GM19463 (cell line): ENCODE measurements at regions not wholly inside any gene's neighbourhood (a gene's known extent, or its start where the extent isn't known, plus 50 kb on each side); places are given as distances from the start of the nearest gene placed in this dataset.

Source experiments
- ATAC-seq: cut with Tn5 transposase; IDR thresholded peaks from one replicate; pipeline ENCODE4 v1.9.1; 2021; ENCODE audit warnings: mild to moderate bottlenecking, moderate library complexity; ENCODE audit not compliant: unreplicated experiment

DNA sequence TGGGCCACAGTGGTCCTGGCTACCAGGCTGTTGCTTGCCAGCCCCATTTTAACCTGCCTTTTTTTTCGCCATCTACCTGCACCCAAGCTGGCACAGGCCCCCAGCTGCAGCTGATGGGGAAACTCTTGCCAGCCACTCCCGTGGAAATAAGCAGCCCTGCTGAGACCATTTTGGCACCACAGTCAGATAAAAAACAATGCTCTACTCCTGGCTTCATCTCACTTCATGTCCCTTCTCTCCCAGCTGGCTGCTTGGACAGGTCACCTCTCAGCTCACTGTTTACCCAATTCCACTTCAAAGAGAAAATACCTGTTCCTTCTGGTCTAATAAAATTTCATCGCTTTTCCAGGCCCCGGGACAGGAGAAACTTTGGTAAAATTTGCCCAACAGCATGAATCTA is 322.6 kb upstream of the SLC30A5 start:
- ATAC-seq: no peak

DNA sequence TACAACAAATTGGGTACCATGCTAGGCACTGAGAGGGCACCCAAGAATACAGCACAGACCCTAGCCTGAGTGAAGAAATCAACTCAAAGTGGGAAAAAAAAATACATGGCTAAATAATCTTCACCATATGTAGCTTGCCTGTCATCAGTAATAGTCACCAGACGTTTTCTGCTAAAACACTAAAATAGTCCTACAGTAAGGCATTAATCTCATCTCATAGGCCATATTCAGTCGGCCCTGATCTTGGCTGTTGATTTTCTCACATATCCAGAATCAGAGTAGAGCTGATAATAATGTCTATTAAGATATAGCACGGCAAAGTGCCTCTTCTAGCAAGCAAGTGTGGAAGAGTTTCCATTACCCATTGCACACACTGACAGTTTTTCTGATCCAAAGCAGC is 322.1 kb upstream of the SLC30A5 start:
- ATAC-seq: no peak

DNA sequence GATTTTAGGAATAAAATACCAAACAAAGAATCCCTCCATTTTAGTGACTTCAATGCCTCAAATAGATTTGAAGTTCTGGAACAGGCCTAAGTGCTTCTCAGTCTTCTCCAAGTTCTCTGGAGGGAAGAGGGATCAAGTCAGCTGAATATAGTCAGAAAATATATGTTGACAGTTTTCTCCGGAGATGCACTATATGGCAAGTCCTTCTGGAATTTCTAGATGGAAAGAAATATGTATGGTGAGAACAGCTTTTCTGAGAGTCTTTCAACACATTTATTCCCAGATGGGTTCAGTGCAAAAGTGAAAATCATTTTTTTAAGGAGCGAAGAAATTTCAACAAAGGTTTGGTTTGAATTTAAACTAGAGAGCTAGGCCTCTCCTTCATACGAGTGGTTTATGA is 317.4 kb upstream of the SLC30A5 start:
- no peak for ATAC-seq

DNA sequence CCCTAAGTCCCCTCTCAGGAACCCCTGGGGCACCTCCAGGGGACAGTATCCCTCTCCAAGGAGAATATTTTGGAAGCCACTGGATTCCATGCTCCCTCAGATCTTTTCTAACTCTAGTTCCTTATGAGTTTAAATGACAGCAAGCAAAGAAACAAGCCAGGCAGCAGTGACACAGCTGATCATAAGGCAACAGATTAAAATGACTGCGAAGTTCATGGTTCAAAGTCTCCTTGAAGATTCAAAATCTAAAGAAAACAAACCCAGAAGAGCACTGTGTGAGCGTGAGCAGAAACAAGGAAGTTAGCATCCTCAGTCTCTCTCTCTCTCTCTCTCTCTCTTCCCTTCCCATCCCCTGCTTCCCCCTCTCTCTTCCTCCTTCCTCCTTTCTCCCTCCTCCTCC is 316.7 kb upstream of the SLC30A5 start:
- no peak for ATAC-seq

DNA sequence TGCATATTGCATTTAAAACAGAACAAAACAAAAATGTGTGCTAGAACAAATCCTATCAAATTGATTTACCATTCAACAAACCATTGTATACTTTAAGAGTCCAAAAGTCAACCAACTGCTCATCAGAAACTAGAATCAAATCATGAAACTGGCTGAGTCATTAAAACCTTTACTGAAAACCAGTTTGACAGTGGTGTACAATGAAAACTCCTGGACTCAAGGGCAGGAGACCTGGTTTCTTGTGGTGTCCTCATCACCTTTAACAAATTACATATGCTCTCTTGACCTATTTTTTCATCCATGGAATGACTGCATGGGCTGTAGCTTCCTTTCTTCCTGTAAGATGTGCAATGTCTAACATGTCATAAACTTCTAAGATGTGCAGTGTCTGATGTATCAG is 315.3 kb upstream of the SLC30A5 start:
- peak; percentile 48 for ATAC-seq

DNA sequence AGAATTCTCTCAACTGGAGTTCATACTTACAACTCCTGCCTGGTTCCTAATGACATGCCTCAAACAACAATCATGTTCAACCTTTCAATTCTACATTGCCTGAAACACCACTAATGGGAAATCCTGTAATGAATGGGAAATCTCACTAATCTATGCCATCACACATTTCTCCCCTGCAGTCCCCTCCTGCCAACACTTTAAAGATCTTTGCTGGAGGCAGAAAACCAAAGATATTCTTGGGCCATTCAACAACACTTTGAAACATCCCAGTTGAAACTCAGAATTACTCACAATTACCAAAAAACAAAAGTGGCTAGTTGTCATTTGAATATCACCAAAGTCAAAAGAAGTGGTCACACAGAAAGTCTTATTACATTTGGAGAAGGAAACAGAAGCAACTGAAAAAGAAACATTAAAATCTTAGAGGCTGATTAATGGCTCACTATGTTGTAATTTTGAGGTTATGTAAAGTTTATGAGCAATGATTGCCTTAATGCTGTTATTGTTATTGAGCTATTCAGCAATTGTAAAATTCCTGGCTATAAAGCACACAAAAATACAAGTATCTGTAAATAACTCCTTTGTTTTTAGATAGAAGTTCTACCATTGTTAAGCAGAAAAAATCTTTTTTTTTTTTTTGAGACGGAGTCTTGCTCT is 313.4 kb upstream of the SLC30A5 start:
- ATAC-seq: no peak

DNA sequence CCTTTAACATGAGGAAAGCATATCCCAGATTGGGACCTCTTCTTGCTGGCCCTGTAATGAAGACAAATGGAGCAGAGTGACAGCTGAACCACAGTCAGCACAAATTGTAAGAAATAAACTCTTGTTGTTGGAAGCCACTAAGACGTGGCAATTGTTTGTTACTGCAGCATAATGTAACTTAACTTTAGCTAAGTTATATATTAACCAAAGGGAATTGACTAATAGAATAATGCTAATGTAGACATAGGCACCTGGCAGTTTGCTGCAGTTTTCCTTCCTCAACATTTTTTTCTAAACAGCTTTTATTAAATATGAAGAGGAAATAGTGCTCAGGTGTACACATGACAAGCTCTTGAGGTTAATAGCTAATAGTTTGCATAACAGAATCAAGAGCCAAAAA is 300.7 kb upstream of the SLC30A5 start:
- no peak for ATAC-seq

DNA sequence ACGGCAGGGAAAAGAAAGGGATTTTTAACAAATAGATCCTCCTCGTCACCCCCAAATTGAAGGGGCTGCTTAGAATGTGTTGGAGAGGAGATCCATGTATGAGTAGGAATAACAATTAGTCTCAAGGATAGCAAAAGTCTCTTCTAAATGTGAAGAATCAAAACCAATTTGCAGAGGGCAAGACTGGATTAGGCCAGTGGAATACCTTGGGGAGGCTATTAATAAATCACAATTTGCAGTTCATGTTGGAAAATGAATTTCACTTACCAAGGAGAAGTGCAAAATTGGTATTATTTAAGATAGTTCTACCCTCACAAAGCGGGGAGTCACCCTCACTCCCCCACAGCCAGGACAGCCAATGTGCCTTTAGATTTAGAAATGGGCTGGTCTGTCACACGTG is 299.8 kb upstream of the SLC30A5 start:
- no peak for ATAC-seq

DNA sequence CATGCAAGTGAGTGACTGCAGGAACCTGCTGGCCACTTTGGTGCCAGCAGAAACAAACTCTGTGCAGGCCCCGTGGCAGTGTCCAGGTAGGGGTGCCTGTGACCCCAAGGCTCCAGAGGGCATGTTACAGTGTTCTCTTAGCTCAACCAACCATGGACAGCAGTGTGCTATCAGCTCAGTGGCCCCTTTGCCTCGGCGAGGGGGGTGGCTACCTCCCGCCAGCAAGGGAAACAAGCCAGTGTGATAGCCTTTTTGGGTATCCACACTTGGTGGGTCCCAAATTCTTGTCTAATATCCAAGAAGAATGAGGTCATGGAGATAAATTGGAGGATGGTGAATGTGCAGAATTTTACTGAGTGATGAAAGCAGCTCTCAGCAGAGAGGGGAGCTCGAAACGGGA is 298.6 kb upstream of the SLC30A5 start:
- no peak for ATAC-seq

DNA sequence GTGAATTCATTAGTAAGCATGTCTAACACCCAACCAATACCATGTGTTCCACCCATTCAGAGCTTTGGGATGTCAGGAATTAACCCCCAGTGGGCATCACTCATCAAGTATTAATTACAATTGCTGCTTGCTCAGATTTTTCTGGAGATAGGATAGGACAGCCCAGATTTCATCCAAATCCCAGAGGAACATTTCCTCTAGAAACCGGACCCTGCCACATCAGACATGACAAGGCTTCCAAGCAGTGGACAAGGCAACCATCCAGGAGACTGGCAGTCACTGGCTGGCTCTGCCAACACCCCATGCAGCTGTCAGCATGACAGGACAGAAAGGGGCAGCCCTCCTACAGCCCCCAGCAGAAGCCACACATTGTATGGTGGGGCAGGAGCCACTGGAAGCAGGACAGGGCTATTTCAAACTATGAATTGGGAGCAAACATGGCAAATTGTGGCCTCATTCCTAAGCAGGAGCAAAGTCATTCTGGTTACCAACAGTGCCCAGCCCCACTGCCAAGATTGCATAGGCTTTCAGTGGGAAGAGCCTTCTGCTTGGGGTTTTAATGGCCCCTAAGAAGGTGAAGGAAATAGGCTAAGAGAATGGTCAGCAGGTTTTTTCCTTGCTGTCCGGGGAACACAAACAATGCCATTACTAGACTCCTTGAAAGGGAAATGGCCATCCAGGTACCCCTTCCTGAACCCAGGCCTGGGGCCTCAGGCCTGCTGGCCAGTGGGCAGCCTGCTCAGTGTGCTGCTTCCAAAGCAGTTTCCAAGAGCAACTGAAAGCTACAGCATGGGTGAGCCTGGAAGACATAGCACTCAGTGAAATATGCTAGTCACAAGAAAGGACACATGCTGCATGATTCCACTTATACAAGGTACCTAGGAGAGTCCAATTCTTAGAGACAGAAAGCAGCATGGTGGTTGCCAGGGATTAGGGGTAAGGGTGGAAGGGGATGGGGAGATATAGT is 294.7 kb upstream of the SLC30A5 start:
- ATAC-seq: no peak

DNA sequence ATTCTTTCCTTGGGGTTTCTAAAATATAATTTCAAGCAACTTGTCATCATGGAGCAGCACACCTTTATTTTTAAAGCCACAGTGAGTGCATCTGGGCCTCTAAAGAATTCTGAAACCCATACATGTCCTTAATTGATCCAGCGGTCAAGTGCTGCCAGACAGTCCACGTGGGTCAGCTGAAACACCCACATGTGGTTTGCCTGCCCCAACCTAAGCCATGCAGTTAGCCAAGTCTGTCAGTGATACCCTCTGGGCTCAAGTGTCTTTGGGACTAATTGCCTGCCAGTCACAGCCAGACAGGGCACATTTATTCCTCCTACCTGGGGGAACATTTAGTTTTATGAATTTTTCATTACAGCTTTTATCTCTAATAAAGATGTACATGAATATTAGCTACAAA is 291.4 kb upstream of the SLC30A5 start:
- ATAC-seq: no peak

DNA sequence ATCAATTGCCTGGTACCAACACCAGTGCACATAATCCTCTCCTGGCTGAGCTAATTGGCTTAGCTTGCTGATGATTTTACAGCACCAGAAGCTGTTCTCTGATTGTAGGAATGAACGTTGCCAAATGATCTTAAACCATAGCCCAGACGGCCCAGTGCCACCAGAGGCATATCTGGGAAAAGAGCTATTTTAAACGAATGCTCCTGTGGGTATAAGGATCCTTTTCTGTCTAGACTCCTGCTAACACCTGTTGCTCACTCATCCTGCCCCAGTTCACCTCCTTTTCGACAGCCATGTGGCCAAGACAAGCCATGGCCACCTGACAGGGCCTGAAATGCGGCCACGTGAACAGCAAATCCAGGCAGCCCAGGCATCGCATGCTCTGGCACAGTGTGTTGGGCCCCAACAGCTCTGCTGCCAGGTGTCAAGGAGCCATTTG is 289.9 kb upstream of the SLC30A5 start:
- no peak for ATAC-seq

DNA sequence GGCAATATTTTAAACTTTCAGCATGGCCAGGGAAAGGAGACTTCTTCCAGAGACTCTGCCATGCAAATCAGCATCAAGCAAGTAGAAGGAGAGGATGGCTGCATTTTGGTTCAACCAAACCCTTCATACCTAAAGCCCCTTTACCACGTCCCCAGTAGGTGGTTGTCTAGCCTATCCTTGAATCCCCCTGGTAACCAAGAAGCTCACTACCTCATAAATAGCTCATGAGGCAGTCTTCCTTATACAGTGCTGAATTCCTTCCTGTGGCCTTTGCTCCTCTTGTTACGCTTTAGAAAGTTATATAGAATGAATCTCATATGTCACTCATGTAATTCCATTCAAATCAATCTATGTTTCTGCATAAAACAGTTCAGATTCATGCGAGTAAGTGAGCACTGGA is 289.5 kb upstream of the SLC30A5 start:
- no peak for ATAC-seq

DNA sequence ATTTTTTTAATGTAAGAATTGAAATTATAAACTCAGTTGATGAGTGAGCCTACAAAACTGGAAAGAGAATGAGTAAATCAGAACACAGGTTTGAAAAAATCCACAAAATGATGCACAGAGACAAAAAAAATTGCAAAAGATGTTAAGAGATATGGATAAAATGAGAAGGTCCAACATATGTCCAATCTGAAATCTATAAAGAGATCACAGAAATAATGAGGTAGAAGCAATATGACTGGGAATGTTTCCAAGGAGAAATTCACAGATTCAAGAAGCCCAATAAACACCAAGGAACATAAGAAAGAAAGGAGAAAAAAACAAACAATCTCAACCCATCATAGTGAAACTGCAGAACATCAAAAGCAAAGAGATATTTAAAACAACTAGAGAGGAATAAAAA is 288.4 kb upstream of the SLC30A5 start:
- ATAC-seq: no peak

DNA sequence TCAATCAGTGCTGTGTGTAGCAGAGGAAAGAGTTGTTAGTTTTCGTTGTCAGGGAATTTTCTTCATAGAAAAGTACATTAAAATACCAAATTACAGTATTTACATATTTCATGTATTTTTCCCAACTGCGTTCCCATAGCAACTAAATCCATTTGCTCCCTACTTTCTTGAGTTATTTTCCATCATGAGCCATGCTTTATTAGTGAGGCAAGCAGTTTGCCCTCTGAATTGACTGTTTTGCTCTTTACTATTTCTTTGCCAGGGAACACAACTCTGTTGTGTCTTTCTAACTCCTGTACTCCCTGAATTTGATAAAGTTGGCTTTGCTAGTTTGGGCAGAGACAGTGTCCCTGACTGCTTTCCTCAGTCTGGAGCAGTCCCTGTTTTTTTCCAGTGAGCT is 276.2 kb upstream of the SLC30A5 start:
- no peak for ATAC-seq

DNA sequence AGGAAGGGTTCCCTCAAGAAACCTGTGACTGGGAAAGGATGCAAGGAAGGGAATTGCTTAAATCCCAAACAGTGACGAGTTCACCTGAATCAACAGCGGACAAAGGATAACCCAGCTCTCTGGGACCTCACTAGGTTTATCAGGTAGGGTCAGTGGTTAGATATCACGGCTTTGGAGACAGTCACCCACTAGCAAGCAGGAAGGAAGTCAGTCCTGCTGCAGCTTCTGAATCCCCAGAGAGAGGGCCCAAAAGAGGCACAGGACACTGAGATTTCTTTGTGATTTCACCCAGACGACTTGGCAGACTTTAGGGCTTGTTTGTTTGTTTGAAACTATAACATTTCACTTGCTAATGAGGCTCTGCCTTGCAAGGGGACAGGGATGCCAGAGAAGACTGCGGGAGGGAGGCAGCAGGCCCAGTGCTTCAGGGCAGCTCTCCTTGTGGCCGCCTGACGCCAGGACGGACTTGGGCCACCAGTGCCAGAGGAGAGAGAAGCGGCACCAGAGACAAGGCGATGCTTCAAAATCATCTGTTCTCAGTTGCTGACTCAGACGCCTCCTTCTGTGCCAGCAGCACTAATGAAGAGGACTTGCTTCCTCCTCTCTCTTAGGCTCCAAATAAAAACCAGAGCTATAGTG is 275.6 kb upstream of the SLC30A5 start:
- ATAC-seq: no peak

DNA sequence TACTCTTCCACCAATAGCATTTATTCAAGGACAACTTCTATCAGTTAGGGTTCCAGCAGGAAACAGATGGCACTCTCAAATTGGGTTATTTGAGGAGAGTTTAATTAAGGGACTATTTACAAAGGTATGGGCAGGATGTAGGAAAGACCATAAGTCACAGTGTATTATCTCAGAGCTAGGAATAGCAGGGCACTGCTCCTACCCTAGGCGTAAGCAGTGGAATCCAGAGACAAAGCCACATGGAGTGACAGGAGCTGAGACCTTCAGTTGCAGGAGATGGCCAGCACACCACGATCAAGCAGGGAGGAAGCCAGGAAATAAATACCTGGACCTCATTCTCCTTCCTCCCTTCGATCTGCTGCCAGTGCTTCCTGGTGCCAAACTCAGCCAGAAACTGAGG is 274.9 kb upstream of the SLC30A5 start:
- ATAC-seq: no peak

DNA sequence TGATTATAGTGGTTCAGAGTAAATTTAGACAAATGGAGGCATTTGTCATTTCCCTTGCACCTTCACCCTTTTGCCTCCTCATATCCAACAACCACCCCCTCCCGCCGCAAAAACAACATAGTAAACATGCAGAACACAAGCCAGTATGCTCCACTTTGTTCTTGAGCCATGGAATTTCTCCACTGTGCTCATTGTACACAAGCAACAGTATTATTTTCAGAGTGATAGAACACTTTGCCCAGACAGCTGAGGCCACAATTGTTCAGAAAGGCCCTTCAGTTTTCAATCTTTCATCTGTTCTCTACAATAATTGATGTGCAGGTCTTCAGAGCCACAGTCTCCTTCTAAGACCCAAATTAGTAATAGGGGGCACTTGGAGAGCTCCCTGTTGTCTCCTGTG is 272.8 kb upstream of the SLC30A5 start:
- no peak for ATAC-seq

DNA sequence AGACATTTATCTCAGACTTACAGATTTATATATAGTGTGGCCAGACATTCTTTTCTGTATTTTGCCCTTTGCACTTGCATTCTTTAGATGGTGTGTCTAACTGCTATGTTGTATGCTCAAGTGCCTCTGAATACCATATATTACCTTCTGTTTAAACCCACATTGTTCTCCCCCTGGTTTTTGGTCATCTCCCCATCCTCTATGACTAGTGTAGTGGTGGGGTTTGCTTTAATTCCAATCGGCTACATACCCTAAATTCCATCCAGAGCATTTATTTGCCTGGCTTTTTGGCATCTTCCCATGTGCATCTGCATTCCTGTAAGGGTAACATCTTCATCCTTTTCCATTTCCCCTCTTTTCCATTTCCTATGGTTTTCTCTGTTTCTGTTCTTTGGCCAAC is 271.0 kb upstream of the SLC30A5 start:
- no peak for ATAC-seq

DNA sequence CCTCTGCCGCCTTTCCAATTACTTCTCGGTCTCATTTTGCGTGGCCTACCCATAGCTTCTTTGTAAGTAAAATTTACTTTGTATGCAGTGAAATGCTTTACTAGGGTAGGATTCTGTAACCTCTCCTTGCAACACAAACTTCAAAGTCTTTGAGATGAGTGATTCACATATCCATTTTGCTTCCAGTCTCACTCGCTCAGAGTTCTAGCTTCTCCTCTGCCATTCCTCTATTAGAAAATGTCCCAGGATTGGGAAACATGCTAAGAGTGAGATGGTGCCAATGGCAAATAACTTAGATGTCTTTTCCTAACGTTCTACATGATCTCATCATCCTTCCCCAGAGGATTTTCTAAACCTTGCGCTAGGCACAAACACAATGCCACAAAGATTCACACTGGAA is 270.5 kb upstream of the SLC30A5 start:
- no peak for ATAC-seq

DNA sequence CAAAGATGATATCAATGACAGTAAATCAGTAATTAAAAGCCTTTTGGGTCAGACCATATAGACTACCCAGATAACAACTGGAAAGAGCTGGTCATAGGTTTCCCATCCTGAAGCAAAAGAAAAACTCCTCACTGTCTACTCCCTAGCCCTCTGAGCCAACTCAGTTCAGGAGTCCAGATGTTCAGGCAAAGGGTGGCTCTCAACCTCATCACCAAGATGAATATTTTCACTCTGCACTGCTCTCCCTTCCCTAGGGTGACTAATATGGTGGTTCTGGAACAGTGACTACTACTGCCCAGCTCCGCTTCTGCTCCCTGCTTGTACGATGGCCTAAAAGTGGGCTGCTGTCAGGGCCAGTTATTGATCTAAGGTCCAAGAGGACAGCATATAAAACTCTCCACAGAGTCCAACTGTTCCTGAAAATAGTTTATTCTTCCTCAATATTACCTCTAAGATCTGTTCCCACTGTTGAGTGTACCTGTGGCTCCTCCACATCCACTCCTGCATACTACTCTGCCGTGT is 263.4 kb upstream of the SLC30A5 start:
- ATAC-seq: no peak
